Liver (tissue), 8 donors: ENCODE measurements at regions not wholly inside any gene's neighbourhood (a gene's known extent, or its start where the extent isn't known, plus 50 kb on each side); places are given as distances from the start of the nearest gene placed in this dataset.

Experiments used
- DNase-seq: peaks from one replicate; pipeline ENCODE4 v3.0.0-alpha.2; 2017; ENCODE audit warnings: low spot score
- H3K27ac ChIP-seq, 2 donors: one replicate each; pipeline ENCODE4 v1.7.0; 2013; ENCODE audit warnings: inconsistent platforms in 2 of 2, low read length in 2 of 2, control low read depth in 1 of 2, low read depth in 1 of 2, mild to moderate bottlenecking in 1 of 2
- H3K27me3 ChIP-seq, 4 donors: one replicate each; pipeline versions ENCODE4 v1.6.1 to v1.7.0; 2013; ENCODE audit warnings: low read length in 3 of 4, inconsistent platforms in 1 of 4, mild to moderate bottlenecking in 1 of 4, moderate library complexity in 1 of 4; ENCODE audit not compliant: control insufficient read depth in 4 of 4, insufficient read depth in 4 of 4
- H3K36me3 ChIP-seq, 4 donors: one replicate each; pipeline versions ENCODE4 v1.6.1 to v1.7.0; 2013; ENCODE audit warnings: low read length in 3 of 4, mild to moderate bottlenecking in 3 of 4, low read depth in 1 of 4, moderate library complexity in 1 of 4; ENCODE audit not compliant: control insufficient read depth in 4 of 4, insufficient read depth in 3 of 4
- H3K4me1 ChIP-seq, 4 donors: one replicate each; pipeline versions ENCODE4 v1.6.1 to v1.7.0; 2013; ENCODE audit warnings: low read length in 3 of 4, mild to moderate bottlenecking in 3 of 4, moderate library complexity in 1 of 4; ENCODE audit not compliant: control insufficient read depth in 4 of 4, insufficient read depth in 4 of 4
- H3K4me3 ChIP-seq, 3 donors: one replicate each; pipeline versions ENCODE4 v1.6.1 to v1.7.0; 2013; ENCODE audit warnings: low read length in 3 of 3, control low read depth in 1 of 3, low read depth in 1 of 3, mild to moderate bottlenecking in 1 of 3
- H3K9ac ChIP-seq, 2 donors: one replicate each; pipeline ENCODE4 v1.7.0; 2013; ENCODE audit warnings: low read length in 2 of 2, mild to moderate bottlenecking in 2 of 2, moderate library complexity in 2 of 2, control low read depth in 1 of 2, low read depth in 1 of 2
- H3K9me3 ChIP-seq, 4 donors: one replicate each; pipeline versions ENCODE4 v1.6.1 to v1.7.0; 2013; ENCODE audit warnings: low read length in 3 of 4; ENCODE audit not compliant: control insufficient read depth in 4 of 4
- ATF3 ChIP-seq: IDR thresholded peaks from 2 replicates; pipeline ENCODE4 v1.6.1; 2016; ENCODE audit warnings: antibody characterized with exemption
- EGR1 ChIP-seq, 2 donors: IDR thresholded peaks; 2 replicates each; pipeline ENCODE4 v1.6.1; 2016 to 2018; ENCODE audit warnings: antibody characterized with exemption in 2 of 2, low read depth in 2 of 2
- FOXA1 ChIP-seq: IDR thresholded peaks from 2 replicates; pipeline ENCODE4 v1.6.1; 2016; ENCODE audit warnings: antibody characterized with exemption
- FOXA2 ChIP-seq: IDR thresholded peaks from 2 replicates; pipeline ENCODE4 v1.6.1; 2016; ENCODE audit warnings: antibody characterized with exemption
- GABPA ChIP-seq, 2 donors: IDR thresholded peaks in 1 of 2; conservative IDR thresholded peaks in 1 of 2; 2 replicates each; pipeline ENCODE4 v1.6.1; 2016; ENCODE audit warnings: antibody characterized with exemption in 2 of 2, mild to moderate bottlenecking in 1 of 2, moderate library complexity in 1 of 2
- HNF4A ChIP-seq, 2 donors: conservative IDR thresholded peaks; 2 replicates each; pipeline ENCODE4 v1.6.1; 2016; ENCODE audit warnings: antibody characterized with exemption in 2 of 2, mild to moderate bottlenecking in 2 of 2
- HNF4G ChIP-seq: IDR thresholded peaks from 2 replicates; pipeline ENCODE4 v1.6.1; 2016; ENCODE audit warnings: antibody characterized with exemption
- JUND ChIP-seq, 2 donors: IDR thresholded peaks; 2 replicates each; pipeline ENCODE4 v1.6.1; 2016; ENCODE audit warnings: antibody characterized with exemption in 2 of 2
- RAD21 ChIP-seq, 2 donors: IDR thresholded peaks; 2 replicates each; pipeline ENCODE4 v1.6.1; 2016; ENCODE audit warnings: antibody characterized with exemption in 2 of 2, mild to moderate bottlenecking in 2 of 2
- REST ChIP-seq: IDR thresholded peaks from 2 replicates; pipeline ENCODE4 v1.6.1; 2016; ENCODE audit warnings: antibody characterized with exemption, mild to moderate bottlenecking
- RXRA ChIP-seq, 2 donors: IDR thresholded peaks; 2 replicates each; pipeline ENCODE4 v1.6.1; 2017 to 2018; ENCODE audit warnings: antibody characterized with exemption in 2 of 2, mild to moderate bottlenecking in 1 of 2
- SP1 ChIP-seq: IDR thresholded peaks from 2 replicates; pipeline ENCODE4 v1.6.1; 2018; ENCODE audit warnings: antibody characterized with exemption, mild to moderate bottlenecking
- YY1 ChIP-seq: IDR thresholded peaks from 2 replicates; pipeline ENCODE4 v1.6.1; 2016; ENCODE audit warnings: antibody characterized with exemption, mild to moderate bottlenecking
- ZBTB33 ChIP-seq: IDR thresholded peaks from 2 replicates; pipeline ENCODE4 v1.6.1; 2016; ENCODE audit warnings: antibody characterized with exemption
- WGBS: extraction: QIAGEN DNeasy Blood & Tissue Kit; methylation state at CpG from one replicate; pipeline ENCODE4 v1.1.7; 2013; 5-methylcytosine and 5-hydroxymethylcytosine counted together
- TF ChIP-seq, protein P1 (sequence below): fragments of 150-350 bp; IDR thresholded peaks from 2 replicates; pipeline ENCODE4 v1.5.1; 2017; ENCODE audit warnings: improper control_type of control experiment, low read depth, low read length; ENCODE audit not compliant: missing input control
- TF ChIP-seq, protein P2 (sequence below): IDR thresholded peaks from 2 replicates; pipeline ENCODE4 v1.6.1; 2016; ENCODE audit warnings: antibody characterized with exemption
- donor health status: healthy.
- donor health status: healthy.
- donor health status: healthy.
- donor health status: healthy.
- donor health status: healthy.

- TF ChIP-seq ATF3 (no peak), RAD21 (IDR thresholded peaks at IDR 0.05) (no peak), JUND (IDR thresholded peaks at IDR 0.05) (no peak), FOXA2 (no peak), GABPA (IDR thresholded peaks at IDR 0.05 in 1 of 2, conservative IDR thresholded peaks at IDR 0.05 in 1 of 2) (no peak), EGR1 (IDR thresholded peaks at IDR 0.05; ENCODE audit: low read depth in 2 of 2) (no peak), RXRA (IDR thresholded peaks at IDR 0.05) (no peak), HNF4G (no peak)
Observed at GRCh38 chr18:78082816-78083215, 833.2 kb downstream of the GALR1 start (continued).

DNA sequence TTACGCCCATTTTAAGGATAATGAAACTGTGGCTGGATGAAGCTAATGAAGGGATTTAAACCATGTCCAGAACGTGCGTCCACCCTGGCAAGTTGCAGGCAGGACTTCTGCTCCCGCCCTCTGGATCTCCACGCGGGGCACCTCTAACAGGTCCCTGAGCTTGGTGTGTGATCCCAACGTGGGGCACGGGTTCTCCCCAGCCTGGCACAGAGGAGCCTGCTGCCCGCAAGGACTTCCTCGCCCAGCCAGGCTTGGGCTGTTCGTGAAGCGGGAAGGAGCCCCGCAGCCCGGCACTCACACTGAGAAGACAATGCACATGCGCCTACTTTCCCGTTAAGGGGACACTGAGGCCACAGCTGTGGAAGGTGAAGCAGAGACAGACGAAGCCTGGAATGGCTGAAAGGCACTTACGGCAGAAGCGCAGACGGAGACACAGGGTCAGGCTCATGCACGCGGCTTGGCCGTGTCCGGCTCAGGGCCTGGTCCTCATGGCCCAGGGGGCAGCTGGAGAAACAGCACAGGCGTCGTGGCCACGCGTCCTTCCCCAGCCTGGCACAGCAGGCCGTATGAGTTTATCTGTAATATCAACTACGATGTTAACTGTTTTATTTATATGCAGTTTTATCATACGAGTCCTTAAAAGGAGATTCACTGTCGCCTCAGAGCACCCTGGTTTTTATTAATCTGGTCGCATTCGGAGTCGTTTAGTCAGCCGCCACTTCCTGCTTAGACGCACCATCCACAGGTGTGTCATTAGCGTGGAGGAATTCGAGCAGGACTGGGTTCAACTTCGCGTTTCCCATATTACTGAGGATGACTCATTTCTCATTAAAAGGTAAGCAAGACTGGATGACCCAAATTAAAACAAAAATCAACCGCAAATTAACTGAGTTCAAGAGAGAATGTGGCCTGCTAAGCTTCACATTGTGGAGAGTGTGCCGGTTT is 835.9 kb downstream of the GALR1 start:
- no peak overlapping the region for H3K27ac ChIP-seq
- H3K9me3 ChIP-seq: no peaks in the 10 kb centered on the region
- no peak overlapping the region for H3K4me3 ChIP-seq
- H3K27me3 ChIP-seq: no peaks in the 10 kb centered on the region
- no peaks in the 10 kb centered on the region for H3K36me3 ChIP-seq
- 91% methylated on average over 43 of the region's 43 CpGs for WGBS
- H3K4me1 ChIP-seq: peaks cover 0 to 2% (median 0%) of the 10 kb centered on the region in 4 donors
- H3K9ac ChIP-seq: no peak overlapping the region
- DNase-seq: no peak
- no peak for TF ChIP-seq RAD21 (IDR thresholded peaks at IDR 0.05)
- no peak for TF ChIP-seq RXRA (IDR thresholded peaks at IDR 0.05)
- TF ChIP-seq REST: no peak
- TF ChIP-seq SP1: no peak
- no peak for TF ChIP-seq HNF4A (conservative IDR thresholded peaks at IDR 0.05)
- TF ChIP-seq GABPA (IDR thresholded peaks at IDR 0.05 in 1 of 2, conservative IDR thresholded peaks at IDR 0.05 in 1 of 2): no peak
- TF ChIP-seq ZBTB33: no peak
- no peak for TF ChIP-seq EGR1 (IDR thresholded peaks at IDR 0.05; ENCODE audit: low read depth in 2 of 2)
- TF ChIP-seq YY1: no peak
- TF ChIP-seq FOXA2: no peak
- no peak for TF ChIP-seq JUND (IDR thresholded peaks at IDR 0.05)
- no peak for TF ChIP-seq ATF3
- no peak for TF ChIP-seq FOXA1
- TF ChIP-seq HNF4G: no peak
- TF ChIP-seq, protein P1, sequence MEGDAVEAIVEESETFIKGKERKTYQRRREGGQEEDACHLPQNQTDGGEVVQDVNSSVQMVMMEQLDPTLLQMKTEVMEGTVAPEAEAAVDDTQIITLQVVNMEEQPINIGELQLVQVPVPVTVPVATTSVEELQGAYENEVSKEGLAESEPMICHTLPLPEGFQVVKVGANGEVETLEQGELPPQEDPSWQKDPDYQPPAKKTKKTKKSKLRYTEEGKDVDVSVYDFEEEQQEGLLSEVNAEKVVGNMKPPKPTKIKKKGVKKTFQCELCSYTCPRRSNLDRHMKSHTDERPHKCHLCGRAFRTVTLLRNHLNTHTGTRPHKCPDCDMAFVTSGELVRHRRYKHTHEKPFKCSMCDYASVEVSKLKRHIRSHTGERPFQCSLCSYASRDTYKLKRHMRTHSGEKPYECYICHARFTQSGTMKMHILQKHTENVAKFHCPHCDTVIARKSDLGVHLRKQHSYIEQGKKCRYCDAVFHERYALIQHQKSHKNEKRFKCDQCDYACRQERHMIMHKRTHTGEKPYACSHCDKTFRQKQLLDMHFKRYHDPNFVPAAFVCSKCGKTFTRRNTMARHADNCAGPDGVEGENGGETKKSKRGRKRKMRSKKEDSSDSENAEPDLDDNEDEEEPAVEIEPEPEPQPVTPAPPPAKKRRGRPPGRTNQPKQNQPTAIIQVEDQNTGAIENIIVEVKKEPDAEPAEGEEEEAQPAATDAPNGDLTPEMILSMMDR: no peak
- TF ChIP-seq, protein P2, sequence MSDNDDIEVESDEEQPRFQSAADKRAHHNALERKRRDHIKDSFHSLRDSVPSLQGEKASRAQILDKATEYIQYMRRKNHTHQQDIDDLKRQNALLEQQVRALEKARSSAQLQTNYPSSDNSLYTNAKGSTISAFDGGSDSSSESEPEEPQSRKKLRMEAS: no peak
